C4-2B (cell line): ENCODE measurements at regions not wholly inside any gene's neighbourhood (a gene's known extent, or its start where the extent isn't known, plus 50 kb on each side); places are given as distances from the start of the nearest gene placed in this dataset.

Experiments
- H3K27ac ChIP-seq: fragments of 450-650 bp; 2 replicates; pipeline ENCODE4 v1.5.1; 2017
- ZFX ChIP-seq: fragments of 450-650 bp; IDR thresholded peaks from 2 replicates; pipeline ENCODE4 v1.6.1; 2017
- TF ChIP-seq, protein P1 (sequence below): fragments of 450-650 bp; conservative IDR thresholded peaks from 2 replicates; pipeline ENCODE4 v1.5.1; 2017; ENCODE audit warnings: mild to moderate bottlenecking

DNA sequence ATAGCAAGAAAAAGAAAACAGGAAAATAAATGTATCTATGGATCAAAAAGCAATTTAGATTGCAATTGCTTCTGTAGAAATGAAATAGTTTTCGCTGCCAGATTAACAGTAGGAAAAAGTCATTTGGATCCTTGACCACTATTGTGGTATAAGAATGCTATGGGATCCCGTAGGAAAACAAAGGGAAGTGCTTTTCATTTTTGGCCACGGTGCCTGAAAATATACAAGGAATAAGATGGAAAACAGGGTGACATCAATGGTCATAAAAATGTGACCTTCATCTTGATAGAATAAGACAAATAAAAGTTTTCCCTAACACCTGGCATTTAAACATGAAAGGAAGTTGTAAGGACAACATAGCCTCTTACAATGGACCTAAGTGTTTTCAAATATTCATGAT lies 622.8 kb downstream of the DACH1 start:
- no peak overlapping the region for H3K27ac ChIP-seq

DNA sequence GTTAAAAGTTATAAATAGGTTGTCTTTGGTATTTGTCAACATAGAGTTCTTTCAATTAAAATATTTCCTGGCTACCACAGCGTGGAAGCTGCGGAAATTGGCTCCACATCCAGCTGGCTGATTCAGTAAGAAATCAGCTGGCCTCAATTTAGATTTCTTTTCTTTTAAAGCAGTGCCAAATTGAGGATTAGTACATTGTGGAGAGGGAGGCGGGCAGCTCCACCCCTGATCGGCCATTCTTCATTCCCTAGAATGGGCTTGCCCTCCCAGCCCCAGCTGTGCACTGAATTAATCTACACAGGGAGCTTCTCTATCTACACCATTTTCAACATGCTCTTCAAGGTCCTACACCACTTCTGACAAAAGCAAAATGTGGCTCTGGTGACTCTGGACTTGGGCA lies 624.8 kb downstream of the DACH1 start:
- no peak overlapping the region for H3K27ac ChIP-seq
- TF ChIP-seq, protein P1, sequence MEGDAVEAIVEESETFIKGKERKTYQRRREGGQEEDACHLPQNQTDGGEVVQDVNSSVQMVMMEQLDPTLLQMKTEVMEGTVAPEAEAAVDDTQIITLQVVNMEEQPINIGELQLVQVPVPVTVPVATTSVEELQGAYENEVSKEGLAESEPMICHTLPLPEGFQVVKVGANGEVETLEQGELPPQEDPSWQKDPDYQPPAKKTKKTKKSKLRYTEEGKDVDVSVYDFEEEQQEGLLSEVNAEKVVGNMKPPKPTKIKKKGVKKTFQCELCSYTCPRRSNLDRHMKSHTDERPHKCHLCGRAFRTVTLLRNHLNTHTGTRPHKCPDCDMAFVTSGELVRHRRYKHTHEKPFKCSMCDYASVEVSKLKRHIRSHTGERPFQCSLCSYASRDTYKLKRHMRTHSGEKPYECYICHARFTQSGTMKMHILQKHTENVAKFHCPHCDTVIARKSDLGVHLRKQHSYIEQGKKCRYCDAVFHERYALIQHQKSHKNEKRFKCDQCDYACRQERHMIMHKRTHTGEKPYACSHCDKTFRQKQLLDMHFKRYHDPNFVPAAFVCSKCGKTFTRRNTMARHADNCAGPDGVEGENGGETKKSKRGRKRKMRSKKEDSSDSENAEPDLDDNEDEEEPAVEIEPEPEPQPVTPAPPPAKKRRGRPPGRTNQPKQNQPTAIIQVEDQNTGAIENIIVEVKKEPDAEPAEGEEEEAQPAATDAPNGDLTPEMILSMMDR, result no peak
- TF ChIP-seq ZFX, result no peak

More for the DNA sequence above, 622.8 kb downstream of the DACH1 start:
- no peak for TF ChIP-seq ZFX
- TF ChIP-seq, protein P1, result no peak

DNA sequence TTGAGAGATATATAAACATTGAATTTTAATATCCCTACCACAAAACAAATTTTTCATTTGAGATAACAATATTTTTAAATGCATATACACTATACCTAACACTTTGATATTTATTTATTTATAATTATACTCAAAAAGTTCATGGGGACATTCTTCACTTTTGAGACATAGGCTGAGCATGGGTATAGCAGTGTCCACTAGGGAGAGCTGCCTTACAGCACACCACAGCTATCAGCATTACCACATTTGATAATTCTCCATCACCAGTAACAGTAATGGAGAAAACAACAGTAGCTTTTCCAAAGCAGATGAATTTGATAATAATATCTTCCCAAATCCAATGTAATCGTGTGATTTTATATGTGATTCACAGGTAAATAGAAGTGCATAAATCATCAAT lies 626.1 kb downstream of the DACH1 start:
- no peak for TF ChIP-seq ZFX
- TF ChIP-seq, protein P1, result peak; percentile 28
- H3K27ac ChIP-seq, result no peak overlapping the region

DNA sequence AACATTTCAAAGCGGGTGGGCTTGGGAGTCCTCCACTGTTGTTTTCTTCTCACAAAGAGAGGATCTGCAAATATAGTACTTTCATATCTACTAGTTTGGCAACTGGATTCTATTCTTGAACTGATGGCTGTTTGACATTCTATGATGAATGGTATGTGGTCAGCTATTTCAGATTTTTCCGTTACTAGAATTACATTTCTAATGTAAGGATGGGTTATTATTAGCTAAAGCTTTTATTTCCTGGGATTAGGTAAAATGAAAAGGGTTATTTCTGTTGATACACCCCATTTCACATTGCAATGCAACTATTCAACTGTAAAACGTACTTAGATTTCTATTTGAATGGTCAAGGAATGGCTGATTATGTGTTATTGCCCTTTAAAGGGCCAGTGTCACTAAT lies 629.7 kb downstream of the DACH1 start:
- no peak overlapping the region for H3K27ac ChIP-seq
- TF ChIP-seq, protein P1, result no peak
- TF ChIP-seq ZFX, result no peak

DNA sequence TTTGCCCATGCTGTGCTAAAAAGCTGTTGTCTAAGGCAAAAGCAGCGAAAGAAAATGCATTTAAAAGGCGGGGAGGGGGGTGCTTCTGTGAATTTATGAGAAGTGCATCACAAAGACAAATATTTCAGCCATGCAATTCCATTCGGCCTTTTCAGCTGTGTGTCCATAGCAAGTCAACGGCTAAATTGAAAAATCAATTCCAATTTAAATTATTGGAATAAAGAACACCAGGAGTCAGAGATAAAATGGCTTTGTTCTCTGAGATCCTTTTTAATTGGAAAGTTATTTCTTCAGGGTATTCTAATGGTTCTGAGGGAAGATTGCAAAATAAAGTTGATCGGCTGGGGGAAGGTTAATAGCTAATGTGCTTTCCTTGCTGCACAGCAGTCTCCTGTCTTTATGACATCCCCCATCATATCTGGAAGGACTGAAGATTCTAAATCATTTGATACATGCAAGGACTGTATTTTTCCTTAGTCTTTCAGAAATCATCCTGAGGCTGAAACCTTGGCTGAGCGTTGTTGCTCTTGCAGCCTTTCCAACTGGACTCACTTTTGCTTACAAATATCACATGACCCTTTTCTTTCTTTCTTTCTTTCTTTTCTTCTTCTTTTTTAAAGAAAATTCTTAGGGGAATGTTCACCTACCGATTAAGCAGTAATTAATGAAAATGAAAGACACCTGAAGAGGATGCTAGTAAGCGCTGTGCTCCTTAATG lies 647.1 kb downstream of the DACH1 start:
- no peak overlapping the region for H3K27ac ChIP-seq
- TF ChIP-seq ZFX, result no peak
- TF ChIP-seq, protein P1, result no peak

DNA sequence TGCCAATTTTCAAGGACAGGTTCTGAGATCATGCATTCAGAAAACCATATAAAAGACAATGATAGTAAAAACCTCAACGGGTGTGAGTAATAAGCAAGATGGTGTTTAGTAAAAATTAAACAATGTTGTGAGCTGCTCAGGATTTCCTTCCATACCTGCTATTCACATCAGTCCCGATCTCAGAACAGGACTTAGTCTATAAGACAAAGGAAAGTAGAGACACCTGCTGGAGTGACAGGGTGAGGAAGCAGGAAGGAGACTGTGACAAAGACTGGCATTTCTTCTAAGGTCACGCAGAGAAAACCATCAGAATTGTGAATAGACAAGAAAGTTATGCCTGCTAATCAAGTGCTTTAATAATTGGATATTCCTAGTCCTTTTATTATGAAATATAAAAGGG lies 648.0 kb downstream of the DACH1 start:
- TF ChIP-seq, protein P1, result peak; percentile 23
- no peak for TF ChIP-seq ZFX

DNA sequence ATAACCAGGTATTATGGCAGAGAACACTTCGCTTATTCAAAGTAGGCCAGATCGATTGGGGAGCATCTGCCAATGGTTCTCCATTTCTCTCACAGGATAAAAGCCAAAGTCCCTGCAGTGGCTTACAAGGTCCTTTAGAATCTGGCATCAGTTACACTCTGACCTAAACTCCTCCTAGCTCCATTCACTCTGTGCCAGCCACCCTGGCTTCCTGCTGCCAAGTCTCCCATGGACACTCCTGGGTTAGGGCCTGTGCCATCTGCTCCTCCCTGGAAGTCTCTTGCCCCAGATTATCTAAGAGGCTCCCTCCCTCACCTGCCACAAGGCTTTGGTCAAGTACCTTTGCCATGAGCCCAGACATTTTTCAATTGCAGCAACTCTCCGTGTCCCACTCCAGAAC lies 649.2 kb downstream of the DACH1 start:
- no peak overlapping the region for H3K27ac ChIP-seq
- TF ChIP-seq, protein P1, result no peak
- no peak for TF ChIP-seq ZFX

More for the DNA sequence above, 648.0 kb downstream of the DACH1 start:
- no peak overlapping the region for H3K27ac ChIP-seq
